Colonic mucosa (tissue), 4 donors: ENCODE measurements at regions not wholly inside any gene's neighbourhood (a gene's known extent, or its start where the extent isn't known, plus 50 kb on each side); places are given as distances from the start of the nearest gene placed in this dataset.
"Not testable (repeated sequence)": the region's sequence is repeated elsewhere in the genome, so short reads cannot be mapped to it uniquely, and the experiment has no call there.

Experiments used
- DNase-seq: peaks from one replicate; pipeline ENCODE4 v3.0.0-alpha.2; 2020
- H3K27ac ChIP-seq: fragments of 200-600 bp; one replicate; pipeline ENCODE4 v1.8.0; 2021
- H3K27me3 ChIP-seq: fragments of 200-600 bp; one replicate; pipeline ENCODE4 v1.8.0; 2021
- H3K36me3 ChIP-seq: fragments of 200-600 bp; one replicate; pipeline ENCODE4 v1.8.0; 2021
- H3K4me1 ChIP-seq: fragments of 200-600 bp; one replicate; pipeline ENCODE4 v1.8.0; 2021; ENCODE audit warnings: mild to moderate bottlenecking
- H3K4me3 ChIP-seq: fragments of 200-600 bp; one replicate; pipeline ENCODE4 v1.8.0; 2021
- H3K9ac ChIP-seq, 2 donors: one replicate each; pipeline ENCODE4 v1.7.0; 2013; ENCODE audit warnings: control low read depth in 2 of 2, low read depth in 2 of 2, low read length in 2 of 2
- H3K9me3 ChIP-seq: fragments of 200-600 bp; one replicate; pipeline ENCODE4 v1.8.0; 2021
- CTCF ChIP-seq: fragments of 200-600 bp; IDR thresholded peaks from one replicate; pipeline ENCODE4 v1.8.0; 2022; ENCODE audit warnings: antibody characterized with exemption, mild to moderate bottlenecking
- intact Hi-C: fragments of 100-400 bp; cut with DNase I; formaldehyde crosslinking; loops from one replicate; pipeline ENCODE4 v1.14.1; 2022
- donor health status: healthy.
- donor health status: DM: no; HTN: no; CAD: no.
- donor health status: DM: no; HTN: no; CAD: no.

- Histone ChIP-seq H3K4me1 (no peaks in the 10 kb centered on the region), H3K9ac (no peak overlapping the region), H3K4me3 (no peak overlapping the region), H3K36me3 (no peaks in the 10 kb centered on the region), H3K9me3 (no peaks in the 10 kb centered on the region), H3K27ac (no peak overlapping the region), H3K27me3 (no peaks in the 10 kb centered on the region)
- DNase-seq = no peak
- TF ChIP-seq CTCF = no peak
- intact Hi-C loops = no loop called here
Measured at GRCh38 chr1:68873144-68873543, 376.3 kb upstream of the DEPDC1 start.

GRCh38 chr1:68881330-68882194 lies 384.7 kb upstream of the DEPDC1 start:
- H3K9ac ChIP-seq, H3K27me3 ChIP-seq, H3K9me3 ChIP-seq, H3K36me3 ChIP-seq, intact Hi-C loops, DNase-seq, H3K4me1 ChIP-seq, H3K4me3 ChIP-seq, H3K27ac ChIP-seq: not testable (repeated sequence)

- Histone ChIP-seq H3K4me3 (no peak overlapping the region), H3K27me3 (no peaks in the 10 kb centered on the region), H3K36me3 (no peaks in the 10 kb centered on the region), H3K4me1 (no peaks in the 10 kb centered on the region), H3K27ac (no peak overlapping the region), H3K9ac (no peak overlapping the region), H3K9me3 (no peaks in the 10 kb centered on the region)
- DNase-seq = no peak
- TF ChIP-seq CTCF = no peak
- intact Hi-C loops = no loop called here
Measured at GRCh38 chr1:68889471-68889870, 392.6 kb upstream of the DEPDC1 start.

- Histone ChIP-seq H3K36me3 (no peaks in the 10 kb centered on the region), H3K9ac (no peak overlapping the region), H3K27ac (no peak overlapping the region), H3K27me3 (no peaks in the 10 kb centered on the region), H3K4me3 (no peak overlapping the region), H3K4me1 (no peaks in the 10 kb centered on the region), H3K9me3 (no peaks in the 10 kb centered on the region)
- no peak for TF ChIP-seq CTCF
- intact Hi-C loops = no loop called here
- no peak for DNase-seq
Measured at GRCh38 chr1:68890736-68891135, 393.9 kb upstream of the DEPDC1 start.

- Histone ChIP-seq H3K4me3 (no peak overlapping the region), H3K27me3 (no peaks in the 10 kb centered on the region), H3K36me3 (no peaks in the 10 kb centered on the region), H3K9me3 (no peaks in the 10 kb centered on the region), H3K27ac (no peak overlapping the region), H3K4me1 (no peaks in the 10 kb centered on the region), H3K9ac (no peak overlapping the region)
- DNase-seq = no peak
- intact Hi-C loops = no loop called here
- TF ChIP-seq CTCF = no peak
Measured at GRCh38 chr1:68904477-68904876, 407.6 kb upstream of the DEPDC1 start.

- Histone ChIP-seq H3K4me1 (no peaks in the 10 kb centered on the region), H3K27ac (no peak overlapping the region), H3K9ac (no peak overlapping the region), H3K36me3 (no peaks in the 10 kb centered on the region), H3K27me3 (no peaks in the 10 kb centered on the region), H3K4me3 (no peak overlapping the region), H3K9me3 (no peaks in the 10 kb centered on the region)
- no peak for TF ChIP-seq CTCF
- DNase-seq = no peak
- intact Hi-C loops = no loop called here
Measured at GRCh38 chr1:68906431-68906830, 409.5 kb upstream of the DEPDC1 start.
